AG10803 (cell line): ENCODE measurements at regions not wholly inside any gene's neighbourhood (a gene's known extent, or its start where the extent isn't known, plus 50 kb on each side); places are given as distances from the start of the nearest gene placed in this dataset.

ENCODE experiments used
- DNase-seq: peaks from one replicate; pipeline ENCODE4 v3.0.0; 2010; ENCODE audit warnings: low read depth
- H3K4me3 ChIP-seq: 2 replicates; pipeline ENCODE4 v1.5.1; 2011; ENCODE audit warnings: mild to moderate bottlenecking, low read length, control low read depth
- TF ChIP-seq, protein P1 (sequence below): conservative IDR thresholded peaks from 2 replicates; pipeline ENCODE4 v1.5.1; 2011; ENCODE audit warnings: mild to moderate bottlenecking, low read length, control low read depth, inconsistent platforms

DNA sequence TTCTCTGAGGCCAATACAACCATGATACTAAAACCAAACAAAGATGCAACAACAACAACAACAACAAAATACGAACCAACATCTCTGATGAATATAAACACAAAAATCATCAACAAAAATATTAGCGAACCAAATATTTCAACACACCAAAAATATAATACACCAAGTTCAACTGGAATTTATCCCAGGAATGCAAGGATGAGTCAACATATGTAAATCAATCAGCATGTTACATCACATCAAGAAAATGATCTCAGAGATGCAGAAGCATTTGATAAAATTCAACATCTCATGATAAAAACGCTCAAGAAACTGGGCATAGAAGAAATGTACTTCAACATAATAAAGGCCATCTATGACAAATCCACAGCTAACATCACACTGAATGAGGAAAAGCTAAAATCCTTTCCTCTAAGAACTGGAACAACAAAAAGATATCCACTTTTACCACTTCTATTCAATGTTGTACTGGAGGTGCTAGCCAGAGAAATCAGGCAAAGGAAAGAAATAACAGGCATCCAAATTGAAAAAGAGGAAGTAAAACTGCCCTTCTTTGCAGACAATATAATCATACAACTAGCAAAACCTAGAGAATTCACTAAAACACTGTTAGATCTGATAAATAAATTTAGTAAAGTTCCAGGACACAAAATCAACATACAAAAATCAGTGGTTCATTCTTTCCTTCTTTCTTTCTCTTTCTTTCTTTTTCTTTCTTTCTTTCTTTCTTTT lies 2448.7 kb upstream of the PCDH20 start:
- DNase-seq = no peak
- no peak overlapping the region for H3K4me3 ChIP-seq
- TF ChIP-seq, protein P1, sequence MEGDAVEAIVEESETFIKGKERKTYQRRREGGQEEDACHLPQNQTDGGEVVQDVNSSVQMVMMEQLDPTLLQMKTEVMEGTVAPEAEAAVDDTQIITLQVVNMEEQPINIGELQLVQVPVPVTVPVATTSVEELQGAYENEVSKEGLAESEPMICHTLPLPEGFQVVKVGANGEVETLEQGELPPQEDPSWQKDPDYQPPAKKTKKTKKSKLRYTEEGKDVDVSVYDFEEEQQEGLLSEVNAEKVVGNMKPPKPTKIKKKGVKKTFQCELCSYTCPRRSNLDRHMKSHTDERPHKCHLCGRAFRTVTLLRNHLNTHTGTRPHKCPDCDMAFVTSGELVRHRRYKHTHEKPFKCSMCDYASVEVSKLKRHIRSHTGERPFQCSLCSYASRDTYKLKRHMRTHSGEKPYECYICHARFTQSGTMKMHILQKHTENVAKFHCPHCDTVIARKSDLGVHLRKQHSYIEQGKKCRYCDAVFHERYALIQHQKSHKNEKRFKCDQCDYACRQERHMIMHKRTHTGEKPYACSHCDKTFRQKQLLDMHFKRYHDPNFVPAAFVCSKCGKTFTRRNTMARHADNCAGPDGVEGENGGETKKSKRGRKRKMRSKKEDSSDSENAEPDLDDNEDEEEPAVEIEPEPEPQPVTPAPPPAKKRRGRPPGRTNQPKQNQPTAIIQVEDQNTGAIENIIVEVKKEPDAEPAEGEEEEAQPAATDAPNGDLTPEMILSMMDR = no peak

DNA sequence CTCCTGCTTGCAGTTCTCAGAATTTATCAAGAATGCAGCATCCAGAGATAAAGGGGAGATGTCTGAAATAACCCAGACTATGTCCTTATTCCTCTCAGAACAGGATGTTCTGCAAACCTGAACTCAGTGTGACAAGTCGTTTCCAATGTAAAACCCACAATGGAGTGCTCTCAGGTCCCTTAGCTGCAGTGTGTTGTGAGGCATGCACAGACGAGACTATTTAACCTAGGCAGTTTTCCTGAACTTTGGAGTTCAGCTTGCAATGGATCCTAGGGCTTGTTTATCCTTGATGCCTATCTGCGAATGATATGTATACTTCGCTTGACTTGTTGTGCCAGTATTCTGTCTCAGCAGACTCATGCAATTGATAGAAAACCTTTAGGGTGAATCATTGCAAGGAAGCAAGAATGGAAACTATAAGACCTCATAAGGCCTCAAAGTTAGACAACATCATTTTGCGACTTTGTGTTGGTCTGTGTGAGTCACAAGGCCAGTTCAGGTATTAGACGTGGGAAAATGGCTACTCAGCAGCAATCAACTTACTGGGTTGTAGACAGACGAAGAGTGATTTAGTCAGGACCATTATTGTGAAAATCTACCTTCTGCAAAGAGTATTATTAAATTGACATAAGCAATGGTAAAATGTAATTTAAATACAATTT lies 2439.9 kb upstream of the PCDH20 start:
- TF ChIP-seq, protein P1 = no peak
- DNase-seq = no peak
- H3K4me3 ChIP-seq = no peak overlapping the region

DNA sequence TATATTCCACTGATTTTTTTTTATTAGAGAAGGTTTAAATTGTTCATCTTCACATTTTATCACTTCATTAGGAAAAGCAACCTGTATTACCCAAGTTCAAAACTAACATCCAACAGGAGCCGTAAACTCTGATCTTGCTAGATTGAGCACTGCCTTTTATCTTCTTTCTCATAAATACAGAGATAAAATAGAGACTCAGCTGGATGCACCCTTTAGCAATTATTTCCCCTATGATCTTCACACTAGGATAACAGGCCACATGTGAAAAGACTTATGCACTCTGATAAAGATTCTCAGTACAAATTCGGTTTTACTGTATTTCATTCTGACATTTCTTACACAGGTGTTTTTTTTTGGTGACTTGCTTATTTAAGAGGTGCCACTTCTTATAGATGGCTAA lies 2438.2 kb upstream of the PCDH20 start:
- no peak for DNase-seq
- no peak overlapping the region for H3K4me3 ChIP-seq
- TF ChIP-seq, protein P1 = no peak

DNA sequence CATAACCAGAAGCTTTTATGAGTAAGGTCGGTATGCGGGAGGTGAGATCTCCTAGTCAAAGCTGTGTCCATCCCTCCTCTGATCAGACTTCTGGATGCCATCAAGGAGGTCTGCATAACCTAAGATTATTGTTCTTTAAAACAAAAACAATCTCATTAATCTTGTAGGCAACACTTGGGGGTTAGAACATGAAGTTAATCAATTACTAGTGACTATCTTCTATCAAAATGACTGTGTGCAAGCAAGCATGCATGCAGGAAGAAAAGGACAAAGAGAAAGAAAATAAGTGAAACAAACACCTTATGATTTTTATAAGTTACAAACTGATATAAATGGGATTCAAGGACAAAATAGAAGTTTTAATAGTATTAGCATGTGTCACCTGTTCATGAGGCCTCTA lies 2435.9 kb upstream of the PCDH20 start:
- DNase-seq = no peak
- TF ChIP-seq, protein P1 = no peak
- H3K4me3 ChIP-seq = no peak overlapping the region

DNA sequence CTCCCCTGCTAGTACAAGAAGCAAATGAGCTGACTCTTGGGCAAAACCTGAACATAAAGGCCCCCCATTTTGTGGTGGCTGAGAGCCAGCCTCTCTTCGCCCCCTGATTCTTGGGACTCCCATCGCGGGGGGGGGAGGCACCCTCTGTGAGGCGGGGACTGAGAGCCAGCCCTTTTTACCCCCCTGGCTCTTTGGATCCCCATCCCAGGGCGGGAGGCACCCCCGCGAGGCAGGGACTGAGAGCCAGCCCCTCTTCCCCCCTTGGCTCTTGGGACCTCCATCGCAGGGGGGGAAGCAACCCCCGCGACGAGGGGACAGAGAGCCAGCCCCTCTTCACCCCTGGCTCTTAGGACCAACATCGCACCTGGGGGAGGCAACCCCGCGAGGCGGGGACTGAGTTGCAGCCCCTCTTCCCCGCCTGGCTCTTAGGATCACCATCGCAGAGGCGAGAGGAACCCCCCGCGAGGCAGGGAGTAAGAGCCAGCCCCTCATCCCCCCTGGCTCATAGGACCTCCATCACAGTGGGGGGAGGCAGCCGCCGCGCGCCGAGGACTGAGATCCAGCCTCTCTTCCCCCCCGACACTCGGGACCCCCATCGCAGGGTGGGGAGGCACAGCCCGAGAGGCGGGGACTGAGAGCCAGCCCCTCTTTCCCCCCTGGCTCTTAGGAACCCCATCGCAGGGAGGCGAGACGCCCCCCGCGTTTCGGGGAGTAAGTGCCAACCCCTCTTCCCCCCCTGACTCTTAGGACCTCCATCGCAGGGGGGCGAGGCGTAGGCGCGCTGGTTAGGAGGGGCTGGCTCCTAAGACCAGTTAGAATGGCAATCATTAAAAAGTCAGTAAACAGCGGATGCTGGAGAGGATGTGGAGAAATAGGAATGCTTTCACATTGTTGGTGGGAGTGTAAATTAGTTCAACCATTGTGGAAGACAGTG lies 2428.4 kb upstream of the PCDH20 start:
- DNase-seq = no peak
- TF ChIP-seq, protein P1 = no peak
- H3K4me3 ChIP-seq = no peak overlapping the region

DNA sequence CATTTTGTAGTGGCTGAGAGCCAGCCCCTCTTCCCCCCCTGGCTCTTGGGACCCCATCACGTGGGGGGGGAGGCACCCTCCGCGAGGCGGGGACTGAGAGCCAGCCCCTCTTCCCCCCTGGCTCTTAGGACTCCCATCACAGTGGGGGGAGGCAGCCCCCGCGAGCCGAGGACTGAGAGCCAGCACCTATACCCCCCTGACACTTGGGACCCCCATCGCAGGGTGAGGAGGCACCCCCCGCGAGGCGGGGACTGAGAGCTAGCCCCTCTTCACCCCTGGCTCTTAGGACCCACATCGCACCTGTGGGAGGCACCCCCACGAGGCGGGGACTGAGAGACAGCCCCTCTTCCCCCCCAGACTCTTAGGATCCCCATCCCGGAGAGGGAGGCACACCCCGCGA lies 2426.5 kb upstream of the PCDH20 start:
- no peak for DNase-seq
- TF ChIP-seq, protein P1 = no peak
- no peak overlapping the region for H3K4me3 ChIP-seq
